VCaP (cell line): ENCODE measurements at regions not wholly inside any gene's neighbourhood (a gene's known extent, or its start where the extent isn't known, plus 50 kb on each side); places are given as distances from the start of the nearest gene placed in this dataset.

ENCODE experiments used
- H3K27ac ChIP-seq: fragments of 450-650 bp; 2 replicates; pipeline ENCODE4 v1.5.1; 2017
- CTCF ChIP-seq: fragments of 450-650 bp; conservative IDR thresholded peaks from 2 replicates; pipeline ENCODE4 v1.5.1; 2017; ENCODE audit warnings: mild to moderate bottlenecking, moderate library complexity

- TF ChIP-seq CTCF = no peak
- H3K27ac ChIP-seq = no peak overlapping the region
Observed at GRCh38 chr5:21236104-21236503, 1248.1 kb upstream of the CDH18 start.

GRCh38 chr5:21225223-21226064 is 1237.4 kb upstream of the CDH18 start:
- H3K27ac ChIP-seq = no peak overlapping the region
- TF ChIP-seq CTCF = no peak

- TF ChIP-seq CTCF = no peak
- no peak overlapping the region for H3K27ac ChIP-seq
Observed at GRCh38 chr5:21221616-21222015, 1233.6 kb upstream of the CDH18 start.

- H3K27ac ChIP-seq = no peak overlapping the region
- no peak for TF ChIP-seq CTCF
Observed at GRCh38 chr5:21219966-21220365, 1232.0 kb upstream of the CDH18 start.

GRCh38 chr5:21219251-21219650 is 1231.3 kb upstream of the CDH18 start:
- TF ChIP-seq CTCF = no peak
- H3K27ac ChIP-seq = no peak overlapping the region

- TF ChIP-seq CTCF = no peak
- H3K27ac ChIP-seq = no peak overlapping the region
Observed at GRCh38 chr5:21212026-21212425, 1224.0 kb upstream of the CDH18 start.

- no peak for TF ChIP-seq CTCF
- no peak overlapping the region for H3K27ac ChIP-seq
Observed at GRCh38 chr5:21209409-21209808, 1221.4 kb upstream of the CDH18 start.
